ENCODE measurements at regions not wholly inside any gene's neighbourhood (a gene's known extent, or its start where the extent isn't known, plus 50 kb on each side); places are given as distances from the start of the nearest gene placed in this dataset.

GRCh38 chr13:47632311-47632710 is 368.8 kb downstream of the SUCLA2 start:
- no peak for TF ChIP-seq ZFX (IDR thresholded peaks at IDR 0.05)
- TF ChIP-seq, protein P1, sequence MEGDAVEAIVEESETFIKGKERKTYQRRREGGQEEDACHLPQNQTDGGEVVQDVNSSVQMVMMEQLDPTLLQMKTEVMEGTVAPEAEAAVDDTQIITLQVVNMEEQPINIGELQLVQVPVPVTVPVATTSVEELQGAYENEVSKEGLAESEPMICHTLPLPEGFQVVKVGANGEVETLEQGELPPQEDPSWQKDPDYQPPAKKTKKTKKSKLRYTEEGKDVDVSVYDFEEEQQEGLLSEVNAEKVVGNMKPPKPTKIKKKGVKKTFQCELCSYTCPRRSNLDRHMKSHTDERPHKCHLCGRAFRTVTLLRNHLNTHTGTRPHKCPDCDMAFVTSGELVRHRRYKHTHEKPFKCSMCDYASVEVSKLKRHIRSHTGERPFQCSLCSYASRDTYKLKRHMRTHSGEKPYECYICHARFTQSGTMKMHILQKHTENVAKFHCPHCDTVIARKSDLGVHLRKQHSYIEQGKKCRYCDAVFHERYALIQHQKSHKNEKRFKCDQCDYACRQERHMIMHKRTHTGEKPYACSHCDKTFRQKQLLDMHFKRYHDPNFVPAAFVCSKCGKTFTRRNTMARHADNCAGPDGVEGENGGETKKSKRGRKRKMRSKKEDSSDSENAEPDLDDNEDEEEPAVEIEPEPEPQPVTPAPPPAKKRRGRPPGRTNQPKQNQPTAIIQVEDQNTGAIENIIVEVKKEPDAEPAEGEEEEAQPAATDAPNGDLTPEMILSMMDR (conservative IDR thresholded peaks at IDR 0.05) = no peak
- no peak overlapping the region for H3K27ac ChIP-seq

DNA sequence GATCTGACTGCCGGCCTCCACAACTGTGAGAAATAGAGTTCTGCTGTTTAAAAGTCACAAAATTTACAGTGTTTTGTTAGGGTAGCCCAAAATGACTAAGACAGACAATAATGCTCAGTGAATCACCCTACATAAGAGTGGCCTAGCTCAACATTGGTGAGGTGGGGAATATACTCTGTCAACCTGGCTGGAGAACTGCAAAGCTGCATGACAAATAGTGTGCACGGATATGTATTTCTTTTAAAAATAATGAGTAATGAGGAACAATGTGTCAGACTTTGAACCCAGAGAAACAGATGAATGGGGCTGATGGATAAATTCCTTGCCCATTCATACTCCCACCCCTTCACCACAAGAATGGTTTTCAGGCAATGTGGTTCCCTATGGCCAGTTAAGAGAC is 372.4 kb downstream of the SUCLA2 start:
- TF ChIP-seq ZFX (IDR thresholded peaks at IDR 0.05) = no peak
- TF ChIP-seq, protein P1 (conservative IDR thresholded peaks at IDR 0.05) = no peak
- H3K27ac ChIP-seq = no peak overlapping the region

GRCh38 chr13:47623862-47624261 is 377.2 kb downstream of the SUCLA2 start:
- TF ChIP-seq ZFX (IDR thresholded peaks at IDR 0.05) = no peak
- TF ChIP-seq, protein P1 (conservative IDR thresholded peaks at IDR 0.05) = no peak
- no peak overlapping the region for H3K27ac ChIP-seq

DNA sequence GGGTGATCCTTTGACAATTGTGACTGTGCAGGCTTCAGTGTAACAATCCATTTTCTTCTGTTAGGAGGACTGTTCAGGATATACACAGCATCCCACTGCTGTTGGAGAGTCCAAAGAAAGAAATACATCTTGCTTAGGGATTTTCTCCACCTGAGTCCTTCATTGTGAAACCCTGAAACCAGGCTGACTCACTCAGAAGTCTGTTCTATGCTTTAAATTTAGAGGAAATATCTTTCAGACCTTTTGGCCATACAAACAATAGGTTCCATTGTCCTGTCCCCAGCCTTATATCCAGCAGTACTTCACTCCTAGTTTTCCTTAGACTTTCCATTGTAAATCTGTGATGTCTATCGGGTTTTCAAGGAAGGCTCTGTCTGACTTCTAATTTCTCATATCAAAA is 379.1 kb downstream of the SUCLA2 start:
- TF ChIP-seq, protein P1 (conservative IDR thresholded peaks at IDR 0.05) = no peak
- TF ChIP-seq ZFX (IDR thresholded peaks at IDR 0.05) = no peak
- H3K27ac ChIP-seq = no peak overlapping the region

DNA sequence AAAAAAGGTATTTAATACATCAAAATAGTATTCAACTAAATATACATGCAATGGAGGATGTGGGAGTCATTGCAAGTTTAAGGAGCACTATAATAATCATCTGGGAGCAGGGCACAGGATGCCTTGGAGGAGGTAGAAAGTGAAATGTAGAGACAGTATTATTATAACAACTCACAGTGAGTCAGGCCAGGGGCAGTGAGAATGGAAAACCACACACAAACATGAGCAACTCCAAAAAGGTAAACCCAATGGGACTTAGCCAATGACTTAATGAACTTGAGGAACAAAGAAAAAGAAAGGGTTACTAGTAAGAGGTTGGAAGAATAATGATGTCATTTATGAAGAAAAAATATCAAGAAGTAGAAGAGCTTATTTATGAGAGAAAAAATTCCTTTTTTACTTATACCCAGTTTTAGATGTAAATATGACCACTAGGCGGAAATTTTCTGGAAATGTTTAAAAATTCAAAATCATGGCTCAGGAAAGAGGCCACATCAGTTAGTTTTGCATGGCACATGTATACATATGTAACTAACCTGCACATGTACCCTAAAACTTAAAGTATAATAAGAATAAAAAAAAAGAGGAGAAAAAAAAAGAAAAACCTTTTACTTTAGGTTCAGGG is 389.3 kb downstream of the SUCLA2 start:
- H3K27ac ChIP-seq = no peak overlapping the region
- no peak for TF ChIP-seq ZFX (IDR thresholded peaks at IDR 0.05)
- TF ChIP-seq, protein P1 (conservative IDR thresholded peaks at IDR 0.05) = no peak

- TF ChIP-seq, protein P1 (conservative IDR thresholded peaks at IDR 0.05) = no peak
- no peak for TF ChIP-seq ZFX (IDR thresholded peaks at IDR 0.05)
Measured at GRCh38 chr13:47610687-47611086, 390.4 kb downstream of the SUCLA2 start.

GRCh38 chr13:47603365-47603764 is 397.7 kb downstream of the SUCLA2 start:
- H3K27ac ChIP-seq = no peak overlapping the region
- TF ChIP-seq, protein P1 (conservative IDR thresholded peaks at IDR 0.05) = no peak
- no peak for TF ChIP-seq ZFX (IDR thresholded peaks at IDR 0.05)

More at GRCh38 chr13:47610687-47611086, 390.4 kb downstream of the SUCLA2 start:
- no peak overlapping the region for H3K27ac ChIP-seq

All from C4-2B (cell line).